ENCODE measurements at regions not wholly inside any gene's neighbourhood (a gene's known extent, or its start where the extent isn't known, plus 50 kb on each side); places are given as distances from the start of the nearest gene placed in this dataset.
"Not testable (repeated sequence)": the region's sequence is repeated elsewhere in the genome, so short reads cannot be mapped to it uniquely, and the experiment has no call there.

DNA sequence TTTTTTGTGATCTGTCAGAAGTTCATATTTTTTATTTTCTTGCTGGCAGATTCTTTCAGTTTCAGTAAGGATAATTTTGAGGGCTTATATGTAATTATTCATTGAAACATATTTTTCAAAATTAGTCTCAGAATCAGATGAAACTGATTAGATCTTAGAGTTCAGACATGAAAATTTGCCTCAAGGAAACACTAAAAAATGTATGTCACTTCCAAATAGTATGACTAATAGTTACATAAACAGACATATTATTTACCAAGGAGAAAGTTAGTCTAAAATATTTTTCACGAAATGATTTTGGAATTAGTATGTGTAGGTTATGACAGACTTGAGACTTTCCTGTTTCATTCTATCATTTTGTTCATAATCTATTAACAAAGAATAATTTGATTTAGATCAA, 628.6 kb downstream of the CCDC85A start:
- H3K36me3 ChIP-seq (replicated peaks in 1 of 2; ENCODE audit: insufficient read depth in 1 of 2, low read depth in 2 of 2): no peaks in the 10 kb centered on the region
- ATAC-seq (no peak), DNase-seq (no peak)
- H3K27me3 ChIP-seq: no peaks in the 10 kb centered on the region
- H3K4me3 ChIP-seq: no peak overlapping the region
- H3K9me3 ChIP-seq: no peaks in the 10 kb centered on the region
- H3K4me1 ChIP-seq: no peaks in the 10 kb centered on the region
- H3K27ac ChIP-seq: no peak overlapping the region
- WGBS, 2 donors: 48 to 68% methylated on average over 1 of the region's 1 CpG
- TF ChIP-seq POLR2A (IDR thresholded peaks at IDR 0.05): no peak
- TF ChIP-seq, protein P1, sequence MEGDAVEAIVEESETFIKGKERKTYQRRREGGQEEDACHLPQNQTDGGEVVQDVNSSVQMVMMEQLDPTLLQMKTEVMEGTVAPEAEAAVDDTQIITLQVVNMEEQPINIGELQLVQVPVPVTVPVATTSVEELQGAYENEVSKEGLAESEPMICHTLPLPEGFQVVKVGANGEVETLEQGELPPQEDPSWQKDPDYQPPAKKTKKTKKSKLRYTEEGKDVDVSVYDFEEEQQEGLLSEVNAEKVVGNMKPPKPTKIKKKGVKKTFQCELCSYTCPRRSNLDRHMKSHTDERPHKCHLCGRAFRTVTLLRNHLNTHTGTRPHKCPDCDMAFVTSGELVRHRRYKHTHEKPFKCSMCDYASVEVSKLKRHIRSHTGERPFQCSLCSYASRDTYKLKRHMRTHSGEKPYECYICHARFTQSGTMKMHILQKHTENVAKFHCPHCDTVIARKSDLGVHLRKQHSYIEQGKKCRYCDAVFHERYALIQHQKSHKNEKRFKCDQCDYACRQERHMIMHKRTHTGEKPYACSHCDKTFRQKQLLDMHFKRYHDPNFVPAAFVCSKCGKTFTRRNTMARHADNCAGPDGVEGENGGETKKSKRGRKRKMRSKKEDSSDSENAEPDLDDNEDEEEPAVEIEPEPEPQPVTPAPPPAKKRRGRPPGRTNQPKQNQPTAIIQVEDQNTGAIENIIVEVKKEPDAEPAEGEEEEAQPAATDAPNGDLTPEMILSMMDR (IDR thresholded peaks at IDR 0.05): no peak
- intact Hi-C loops (cut with DNase I): no loop called here

DNA sequence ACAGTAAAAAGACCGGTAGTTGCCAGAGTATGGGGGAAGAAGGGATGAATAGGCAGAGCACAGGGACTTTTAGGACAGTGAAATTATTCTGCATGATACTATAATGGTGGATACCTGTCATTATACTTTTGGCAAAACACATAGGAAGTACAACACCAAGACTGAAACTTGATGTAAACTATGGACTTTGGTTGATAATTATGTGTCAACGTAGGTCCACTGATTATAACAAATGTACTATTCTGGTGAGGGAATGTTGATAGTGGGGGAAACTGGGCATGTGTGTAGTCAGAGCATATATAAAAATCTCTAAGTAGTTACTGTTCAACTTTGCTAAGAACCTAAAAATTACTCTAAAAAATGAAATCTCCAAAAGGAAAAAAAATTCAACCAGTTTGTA, 629.7 kb downstream of the CCDC85A start:
- WGBS, 2 donors: 44 to 45% methylated on average over 2 of the region's 2 CpGs
- DNase-seq: no peak
- intact Hi-C loops (cut with DNase I): no loop called here
- Histone ChIP-seq H3K27me3 (no peaks in the 10 kb centered on the region), H3K36me3 (replicated peaks in 1 of 2; ENCODE audit: insufficient read depth in 1 of 2, low read depth in 2 of 2) (no peaks in the 10 kb centered on the region), H3K27ac (no peak overlapping the region), H3K9me3 (no peaks in the 10 kb centered on the region), H3K4me3 (no peak overlapping the region), H3K4me1 (no peaks in the 10 kb centered on the region)
- no peak for ATAC-seq
- no peak for TF ChIP-seq POLR2A (IDR thresholded peaks at IDR 0.05)

DNA sequence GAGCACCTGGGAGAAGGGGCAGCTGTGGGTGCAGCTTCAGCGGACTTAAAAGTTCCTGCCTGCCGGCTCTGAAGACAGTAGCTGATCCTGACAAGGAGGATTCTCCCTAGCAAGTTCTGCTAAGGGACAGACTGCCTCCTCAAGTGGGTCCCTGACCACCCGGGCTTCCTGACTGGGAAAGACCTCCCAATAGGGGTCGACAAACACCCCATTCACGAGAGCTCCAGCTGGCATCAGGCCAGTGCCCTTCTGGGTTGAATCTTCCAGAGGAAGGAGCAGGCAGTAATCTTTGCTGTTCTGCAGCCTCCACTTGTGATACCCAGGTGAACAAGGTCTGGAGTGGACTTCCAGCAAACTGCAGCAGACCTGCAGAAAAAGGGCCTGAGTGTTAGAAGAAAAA, 632.9 kb downstream of the CCDC85A start:
- intact Hi-C loops (cut with DNase I): no loop called here
- no peak for ATAC-seq
- Histone ChIP-seq H3K4me1 (no peaks in the 10 kb centered on the region), H3K9me3 (no peaks in the 10 kb centered on the region), H3K4me3 (no peak overlapping the region), H3K36me3 (replicated peaks in 1 of 2; ENCODE audit: insufficient read depth in 1 of 2, low read depth in 2 of 2) (no peaks in the 10 kb centered on the region), H3K27ac (no peak overlapping the region), H3K27me3 (no peaks in the 10 kb centered on the region)
- WGBS, 2 donors: 47% methylated on average over 5 of the region's 5 CpGs; no CpG with 5 or more reads in 1 of the 2 donors
- peak in 2 of 4 donors; percentile 5 to 9 for DNase-seq
- TF ChIP-seq POLR2A (IDR thresholded peaks at IDR 0.05): no peak
- TF ChIP-seq, protein P1 (IDR thresholded peaks at IDR 0.05): no peak

DNA sequence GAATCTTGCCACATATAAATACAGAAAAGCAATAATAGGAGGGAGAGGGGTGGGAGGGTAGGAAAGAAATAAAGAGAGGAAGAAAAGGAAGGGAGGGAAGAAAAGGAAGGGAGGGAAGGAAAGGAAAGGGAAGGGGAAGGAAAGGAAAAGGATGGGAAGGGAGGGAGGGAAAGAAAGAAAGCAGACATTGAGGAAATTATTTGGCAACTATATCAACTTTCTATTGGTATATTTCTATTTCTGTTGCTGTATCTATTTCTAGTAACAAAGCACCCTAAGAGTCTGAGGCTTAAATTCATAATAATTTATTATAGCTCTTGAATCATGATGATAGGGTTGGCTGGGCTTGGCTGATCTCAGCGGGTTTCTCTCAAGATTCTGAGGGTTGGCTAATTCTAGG, 648.0 kb downstream of the CCDC85A start:
- 69 to 78% methylated on average over 1 of the region's 1 CpG for WGBS, 2 donors
- no peaks in the 10 kb centered on the region for H3K9me3 ChIP-seq
- TF ChIP-seq, protein P1 (IDR thresholded peaks at IDR 0.05): no peak
- TF ChIP-seq POLR2A (IDR thresholded peaks at IDR 0.05): no peak
- no peak for ATAC-seq
- DNase-seq: no peak
- no peak overlapping the region for H3K4me3 ChIP-seq
- no peaks in the 10 kb centered on the region for H3K36me3 ChIP-seq (replicated peaks in 1 of 2; ENCODE audit: insufficient read depth in 1 of 2, low read depth in 2 of 2)
- intact Hi-C loops (cut with DNase I): no loop called here
- H3K4me1 ChIP-seq: no peaks in the 10 kb centered on the region
- H3K27me3 ChIP-seq: no peaks in the 10 kb centered on the region
- H3K27ac ChIP-seq: no peak overlapping the region

DNA sequence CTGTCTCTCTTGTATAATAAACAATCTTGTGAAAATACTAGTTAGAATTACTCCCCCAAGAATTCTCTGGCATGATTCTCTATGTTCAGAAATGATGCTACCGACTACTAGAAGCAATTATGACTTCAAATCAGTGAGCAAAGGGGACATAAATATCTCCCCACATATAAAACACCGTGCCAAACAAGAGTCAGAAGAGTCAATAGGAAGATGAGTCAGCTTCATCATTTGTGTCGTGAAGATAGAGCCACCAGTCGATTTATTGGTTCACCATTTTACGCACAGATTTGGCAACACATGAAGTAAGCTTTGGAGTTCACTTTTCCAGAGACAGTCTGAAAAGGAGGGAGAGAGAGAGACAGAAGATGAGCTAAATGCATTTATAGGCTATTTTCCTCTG, 650.9 kb downstream of the CCDC85A start:
- TF ChIP-seq POLR2A (IDR thresholded peaks at IDR 0.05): no peak
- H3K27me3 ChIP-seq: no peaks in the 10 kb centered on the region
- no peak overlapping the region for H3K27ac ChIP-seq
- H3K9me3 ChIP-seq: no peaks in the 10 kb centered on the region
- intact Hi-C loops (cut with DNase I): no loop called here
- no peaks in the 10 kb centered on the region for H3K4me1 ChIP-seq
- no peaks in the 10 kb centered on the region for H3K36me3 ChIP-seq (replicated peaks in 1 of 2; ENCODE audit: insufficient read depth in 1 of 2, low read depth in 2 of 2)
- ATAC-seq (no peak), DNase-seq (no peak)
- 66 to 69% methylated on average over 5 of the region's 5 CpGs for WGBS, 2 donors
- H3K4me3 ChIP-seq: no peak overlapping the region

DNA sequence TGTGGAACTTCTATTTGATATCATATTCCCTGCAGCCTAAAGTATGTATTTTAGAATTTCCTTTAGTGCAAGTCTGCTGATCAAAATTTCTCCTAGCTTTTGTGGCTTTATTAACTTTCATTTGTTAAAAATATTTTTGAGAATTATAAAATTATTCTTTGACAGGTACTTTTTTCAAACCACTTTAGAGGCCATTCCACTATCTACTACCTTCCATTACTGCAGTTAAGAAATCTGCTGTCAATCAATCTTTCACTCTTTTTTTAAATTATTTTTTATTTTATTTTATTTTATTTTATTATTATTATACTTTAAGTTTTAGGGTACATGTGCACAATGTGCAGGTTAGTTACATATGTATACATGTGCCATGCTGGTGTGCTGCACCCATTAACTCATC, 656.2 kb downstream of the CCDC85A start:
- intact Hi-C loops (cut with DNase I); H3K36me3 ChIP-seq (replicated peaks in 1 of 2; ENCODE audit: insufficient read depth in 1 of 2, low read depth in 2 of 2); H3K27me3 ChIP-seq; H3K4me3 ChIP-seq; DNase-seq; ATAC-seq; H3K9me3 ChIP-seq; H3K27ac ChIP-seq; H3K4me1 ChIP-seq: not testable (repeated sequence)
